ENCODE measurements at regions not wholly inside any gene's neighbourhood (a gene's known extent, or its start where the extent isn't known, plus 50 kb on each side); places are given as distances from the start of the nearest gene placed in this dataset.

DNA sequence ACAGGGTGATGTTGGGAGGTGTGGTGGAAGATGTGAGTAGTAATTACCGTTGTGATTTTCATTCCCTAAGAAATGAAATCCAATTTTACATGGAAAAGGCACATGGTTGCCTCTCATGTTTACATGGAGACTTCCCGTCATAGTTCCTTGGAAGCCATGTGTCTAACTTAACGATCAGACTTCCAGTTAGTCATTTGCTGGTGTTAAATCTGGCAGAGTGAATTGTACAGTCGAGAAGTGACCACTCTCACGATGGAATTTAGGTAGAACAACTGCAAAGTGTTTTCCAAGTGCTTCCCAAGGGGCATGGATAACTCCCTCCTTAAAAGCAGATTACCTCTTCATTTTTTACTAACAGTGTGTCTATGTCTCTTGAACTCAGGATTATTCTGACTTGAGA, 145.8 kb upstream of the CCN2 start:
- TF ChIP-seq, protein P1, sequence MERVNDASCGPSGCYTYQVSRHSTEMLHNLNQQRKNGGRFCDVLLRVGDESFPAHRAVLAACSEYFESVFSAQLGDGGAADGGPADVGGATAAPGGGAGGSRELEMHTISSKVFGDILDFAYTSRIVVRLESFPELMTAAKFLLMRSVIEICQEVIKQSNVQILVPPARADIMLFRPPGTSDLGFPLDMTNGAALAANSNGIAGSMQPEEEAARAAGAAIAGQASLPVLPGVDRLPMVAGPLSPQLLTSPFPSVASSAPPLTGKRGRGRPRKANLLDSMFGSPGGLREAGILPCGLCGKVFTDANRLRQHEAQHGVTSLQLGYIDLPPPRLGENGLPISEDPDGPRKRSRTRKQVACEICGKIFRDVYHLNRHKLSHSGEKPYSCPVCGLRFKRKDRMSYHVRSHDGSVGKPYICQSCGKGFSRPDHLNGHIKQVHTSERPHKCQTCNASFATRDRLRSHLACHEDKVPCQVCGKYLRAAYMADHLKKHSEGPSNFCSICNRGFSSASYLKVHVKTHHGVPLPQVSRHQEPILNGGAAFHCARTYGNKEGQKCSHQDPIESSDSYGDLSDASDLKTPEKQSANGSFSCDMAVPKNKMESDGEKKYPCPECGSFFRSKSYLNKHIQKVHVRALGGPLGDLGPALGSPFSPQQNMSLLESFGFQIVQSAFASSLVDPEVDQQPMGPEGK (CRISPR knock-in tag; IDR thresholded peaks at IDR 0.05; ENCODE audit: borderline replicate concordance): no peak
- TF ChIP-seq, protein P2, sequence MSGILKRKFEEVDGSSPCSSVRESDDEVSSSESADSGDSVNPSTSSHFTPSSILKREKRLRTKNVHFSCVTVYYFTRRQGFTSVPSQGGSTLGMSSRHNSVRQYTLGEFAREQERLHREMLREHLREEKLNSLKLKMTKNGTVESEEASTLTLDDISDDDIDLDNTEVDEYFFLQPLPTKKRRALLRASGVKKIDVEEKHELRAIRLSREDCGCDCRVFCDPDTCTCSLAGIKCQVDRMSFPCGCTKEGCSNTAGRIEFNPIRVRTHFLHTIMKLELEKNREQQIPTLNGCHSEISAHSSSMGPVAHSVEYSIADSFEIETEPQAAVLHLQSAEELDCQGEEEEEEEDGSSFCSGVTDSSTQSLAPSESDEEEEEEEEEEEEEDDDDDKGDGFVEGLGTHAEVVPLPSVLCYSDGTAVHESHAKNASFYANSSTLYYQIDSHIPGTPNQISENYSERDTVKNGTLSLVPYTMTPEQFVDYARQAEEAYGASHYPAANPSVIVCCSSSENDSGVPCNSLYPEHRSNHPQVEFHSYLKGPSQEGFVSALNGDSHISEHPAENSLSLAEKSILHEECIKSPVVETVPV (CRISPR knock-in tag; IDR thresholded peaks at IDR 0.05): no peak
- TF ChIP-seq GLIS3 (CRISPR knock-in tag; IDR thresholded peaks at IDR 0.05) (no peak), ZNF70 (CRISPR knock-in tag; IDR thresholded peaks at IDR 0.05) (no peak), ZFP30 (CRISPR knock-in tag; IDR thresholded peaks at IDR 0.05) (no peak), ZC3H10 (CRISPR knock-in tag; IDR thresholded peaks at IDR 0.05) (no peak)

Measured in SK-N-SH treated with all-trans-retinoic acid at 6 μM for 48 hours (cell line).